ENCODE measurements at regions not wholly inside any gene's neighbourhood (a gene's known extent, or its start where the extent isn't known, plus 50 kb on each side); places are given as distances from the start of the nearest gene placed in this dataset.
"Not testable (repeated sequence)": the region's sequence is repeated elsewhere in the genome, so short reads cannot be mapped to it uniquely, and the experiment has no call there.

- no peaks in the 10 kb centered on the region for H3K9me3 Mint-ChIP-seq
- peaks cover 0 to 5% (median 4%) of the 10 kb centered on the region in 3 donors for H3K4me1 Mint-ChIP-seq
- ChIA-PET CTCF (no interaction called here), POLR2A (no interaction called here)
- H3K4me1 ChIP-seq (ENCODE audit: control insufficient read depth in 1 of 2, extremely low read depth in 1 of 2, insufficient read depth in 2 of 2, low read length in 2 of 2): no peaks in the 10 kb centered on the region
- H3K4me3 Mint-ChIP-seq: no peak overlapping the region
- no peaks in the 10 kb centered on the region for H3K27me3 Mint-ChIP-seq
- no peaks in the 10 kb centered on the region for H3K27me3 ChIP-seq (replicated peaks in 1 of 2; ENCODE audit: control insufficient read depth in 2 of 2, extremely low read depth in 1 of 2, insufficient read depth in 2 of 2, low read length in 1 of 2)
- H3K27ac ChIP-seq (ENCODE audit: low read length): no peak overlapping the region
- H3K36me3 Mint-ChIP-seq: peaks cover 8% of the 10 kb centered on the region
- peaks cover 0 to 2% of the 10 kb centered on the region in 2 donors for H3K36me3 ChIP-seq (ENCODE audit: control insufficient read depth in 2 of 2, extremely low read depth in 1 of 2, insufficient read depth in 1 of 2, low read length in 1 of 2)
- WGBS (ENCODE audit: insufficient coverage): 85% methylated on average over 9 of the region's 10 CpGs
- no peak overlapping the region for H3K4me3 ChIP-seq (ENCODE audit: control insufficient read depth in 1 of 2, extremely low read depth in 1 of 2, low read length in 1 of 2)
- H3K9me3 ChIP-seq: no peaks in the 10 kb centered on the region
- DNase-seq (no peak), ATAC-seq (replicated peaks in 1 of 4) (no peak)
- no peak overlapping the region for H3K27ac Mint-ChIP-seq
Observed at GRCh38 chr16:29306943-29307597, 99.4 kb downstream of the NPIPB11 start.

- Histone ChIP-seq H3K4me1 (ENCODE audit: control insufficient read depth in 1 of 2, extremely low read depth in 1 of 2, insufficient read depth in 2 of 2, low read length in 2 of 2) (no peaks in the 10 kb centered on the region), H3K27me3 (replicated peaks in 1 of 2; ENCODE audit: control insufficient read depth in 2 of 2, extremely low read depth in 1 of 2, insufficient read depth in 2 of 2, low read length in 1 of 2) (no peaks in the 10 kb centered on the region), H3K27ac (ENCODE audit: low read length) (no peak overlapping the region), H3K4me3 (ENCODE audit: control insufficient read depth in 1 of 2, extremely low read depth in 1 of 2, low read length in 1 of 2) (no peak overlapping the region), H3K36me3 (ENCODE audit: control insufficient read depth in 2 of 2, extremely low read depth in 1 of 2, insufficient read depth in 1 of 2, low read length in 1 of 2) (peaks cover 0 to 2% of the 10 kb centered on the region in 2 donors), H3K9me3 (no peaks in the 10 kb centered on the region)
- ATAC-seq (replicated peaks in 1 of 4) (no peak), DNase-seq (no peak)
- WGBS (ENCODE audit: insufficient coverage): 93% methylated on average over 11 of the region's 14 CpGs
- Mint-ChIP-seq H3K9me3 (no peaks in the 10 kb centered on the region), H3K27me3 (no peaks in the 10 kb centered on the region), H3K4me1 (peaks cover 0 to 5% (median 4%) of the 10 kb centered on the region in 3 donors), H3K27ac (no peak overlapping the region), H3K4me3 (no peak overlapping the region), H3K36me3 (peaks cover 8% of the 10 kb centered on the region)
- ChIA-PET CTCF (no interaction called here), POLR2A (no interaction called here)
Observed at GRCh38 chr16:29306201-29306600, 100.3 kb downstream of the NPIPB11 start.

- CTCF ChIA-PET; POLR2A ChIA-PET; H3K36me3 Mint-ChIP-seq; H3K4me3 Mint-ChIP-seq; H3K27me3 ChIP-seq (replicated peaks in 1 of 2; ENCODE audit: control insufficient read depth in 2 of 2, extremely low read depth in 1 of 2, insufficient read depth in 2 of 2, low read length in 1 of 2); H3K9me3 Mint-ChIP-seq; H3K9me3 ChIP-seq; H3K4me1 Mint-ChIP-seq; H3K27me3 Mint-ChIP-seq; H3K4me1 ChIP-seq (ENCODE audit: control insufficient read depth in 1 of 2, extremely low read depth in 1 of 2, insufficient read depth in 2 of 2, low read length in 2 of 2); DNase-seq; H3K27ac Mint-ChIP-seq; H3K27ac ChIP-seq (ENCODE audit: low read length); ATAC-seq (replicated peaks in 1 of 4); H3K4me3 ChIP-seq (ENCODE audit: control insufficient read depth in 1 of 2, extremely low read depth in 1 of 2, low read length in 1 of 2); H3K36me3 ChIP-seq (ENCODE audit: control insufficient read depth in 2 of 2, extremely low read depth in 1 of 2, insufficient read depth in 1 of 2, low read length in 1 of 2): not testable (repeated sequence)
- WGBS (ENCODE audit: insufficient coverage): 71% methylated on average over 1 of the region's 11 CpGs
Observed at GRCh38 chr16:29305018-29305417, 101.5 kb downstream of the NPIPB11 start.

DNA sequence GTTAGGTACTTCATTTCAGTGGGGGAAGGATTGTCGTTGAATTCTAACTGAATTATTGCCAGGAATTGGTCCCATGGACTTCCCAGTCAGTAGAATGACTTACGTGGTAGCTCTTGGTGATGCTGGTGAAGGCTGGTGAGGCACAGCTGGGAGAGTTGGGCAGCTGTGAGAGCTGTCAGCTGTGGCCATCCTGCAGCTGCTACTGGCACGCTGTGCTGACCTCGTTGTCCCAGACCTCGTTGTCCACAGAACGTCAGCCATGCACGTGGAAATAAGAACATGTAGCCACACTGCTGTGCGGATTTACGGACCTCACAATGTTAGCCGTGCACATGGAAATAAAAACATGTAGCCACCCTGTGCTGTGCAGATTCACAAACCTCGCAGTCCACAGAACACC lies 102.3 kb downstream of the NPIPB11 start:
- Mint-ChIP-seq H3K9me3 (no peaks in the 10 kb centered on the region), H3K4me3 (no peak overlapping the region), H3K27me3 (no peaks in the 10 kb centered on the region), H3K36me3 (peaks cover 8% of the 10 kb centered on the region), H3K4me1 (peaks cover 0 to 5% (median 4%) of the 10 kb centered on the region in 3 donors), H3K27ac (no peak overlapping the region)
- no peaks in the 10 kb centered on the region for H3K27me3 ChIP-seq (replicated peaks in 1 of 2; ENCODE audit: control insufficient read depth in 2 of 2, extremely low read depth in 1 of 2, insufficient read depth in 2 of 2, low read length in 1 of 2)
- no peak overlapping the region for H3K27ac ChIP-seq (ENCODE audit: low read length)
- no peaks in the 10 kb centered on the region for H3K4me1 ChIP-seq (ENCODE audit: control insufficient read depth in 1 of 2, extremely low read depth in 1 of 2, insufficient read depth in 2 of 2, low read length in 2 of 2)
- no peak overlapping the region for H3K4me3 ChIP-seq (ENCODE audit: control insufficient read depth in 1 of 2, extremely low read depth in 1 of 2, low read length in 1 of 2)
- POLR2A ChIA-PET: no interaction called here
- ATAC-seq (replicated peaks in 1 of 4) (no peak), DNase-seq (no peak)
- H3K9me3 ChIP-seq: no peaks in the 10 kb centered on the region
- peaks cover 0 to 2% of the 10 kb centered on the region in 2 donors for H3K36me3 ChIP-seq (ENCODE audit: control insufficient read depth in 2 of 2, extremely low read depth in 1 of 2, insufficient read depth in 1 of 2, low read length in 1 of 2)
- 85% methylated on average over 10 of the region's 11 CpGs for WGBS (ENCODE audit: insufficient coverage)
- CTCF ChIA-PET: no interaction called here

GRCh38 chr16:29303520-29303919 lies 103.0 kb downstream of the NPIPB11 start:
- H3K9me3 Mint-ChIP-seq: no peaks in the 10 kb centered on the region

DNA sequence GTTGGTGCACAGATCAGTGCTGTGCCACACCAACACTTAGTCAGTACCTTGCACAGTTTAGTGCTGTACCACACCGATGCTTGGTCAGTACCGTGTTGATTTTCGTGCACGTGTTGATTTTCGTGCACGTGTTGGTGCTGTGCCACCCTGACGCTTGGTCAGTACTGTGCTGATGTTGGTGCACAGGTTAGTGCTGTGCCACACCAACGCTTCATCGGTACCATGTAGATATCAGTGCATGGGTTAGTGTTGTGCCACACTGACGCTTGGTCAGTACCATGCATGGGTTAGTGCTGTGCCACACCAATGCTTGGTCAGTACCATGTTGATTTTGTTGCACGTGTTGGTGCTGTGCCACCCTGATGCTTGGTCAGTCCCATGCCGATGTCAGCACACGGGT lies 103.5 kb downstream of the NPIPB11 start:
- no peaks in the 10 kb centered on the region for H3K9me3 Mint-ChIP-seq
- H3K4me3 ChIP-seq (ENCODE audit: control insufficient read depth in 1 of 2, extremely low read depth in 1 of 2, low read length in 1 of 2): no peak overlapping the region
- H3K4me1 ChIP-seq (ENCODE audit: control insufficient read depth in 1 of 2, extremely low read depth in 1 of 2, insufficient read depth in 2 of 2, low read length in 2 of 2): no peaks in the 10 kb centered on the region
- DNase-seq: no peak
- H3K27me3 ChIP-seq (replicated peaks in 1 of 2; ENCODE audit: control insufficient read depth in 2 of 2, extremely low read depth in 1 of 2, insufficient read depth in 2 of 2, low read length in 1 of 2): no peaks in the 10 kb centered on the region
- H3K36me3 Mint-ChIP-seq: peaks cover 8% of the 10 kb centered on the region
- no peaks in the 10 kb centered on the region for H3K27me3 Mint-ChIP-seq
- no peak overlapping the region for H3K4me3 Mint-ChIP-seq
- WGBS (ENCODE audit: insufficient coverage): 97% methylated on average over 13 of the region's 13 CpGs
- peaks cover 0 to 2% of the 10 kb centered on the region in 2 donors for H3K36me3 ChIP-seq (ENCODE audit: control insufficient read depth in 2 of 2, extremely low read depth in 1 of 2, insufficient read depth in 1 of 2, low read length in 1 of 2)
- no peak for ATAC-seq (replicated peaks in 1 of 4)
- POLR2A ChIA-PET: no interaction called here
- no peaks in the 10 kb centered on the region for H3K9me3 ChIP-seq
- no peak overlapping the region for H3K27ac ChIP-seq (ENCODE audit: low read length)
- H3K27ac Mint-ChIP-seq: no peak overlapping the region
- CTCF ChIA-PET: no interaction called here
- H3K4me1 Mint-ChIP-seq: peaks cover 0 to 4% (median 0%) of the 10 kb centered on the region in 3 donors

More at GRCh38 chr16:29303520-29303919, 103.0 kb downstream of the NPIPB11 start:
- ATAC-seq (replicated peaks in 1 of 4): no peak
- Mint-ChIP-seq H3K27ac (no peak overlapping the region), H3K36me3 (peaks cover 8% of the 10 kb centered on the region), H3K4me1 (peaks cover 0 to 4% (median 0%) of the 10 kb centered on the region in 3 donors), H3K27me3 (no peaks in the 10 kb centered on the region), H3K4me3 (no peak overlapping the region)
- Histone ChIP-seq H3K4me3 (ENCODE audit: control insufficient read depth in 1 of 2, extremely low read depth in 1 of 2, low read length in 1 of 2) (no peak overlapping the region), H3K9me3 (no peaks in the 10 kb centered on the region), H3K27ac (ENCODE audit: low read length) (no peak overlapping the region), H3K36me3 (ENCODE audit: control insufficient read depth in 2 of 2, extremely low read depth in 1 of 2, insufficient read depth in 1 of 2, low read length in 1 of 2) (peaks cover 0 to 2% of the 10 kb centered on the region in 2 donors), H3K27me3 (replicated peaks in 1 of 2; ENCODE audit: control insufficient read depth in 2 of 2, extremely low read depth in 1 of 2, insufficient read depth in 2 of 2, low read length in 1 of 2) (no peaks in the 10 kb centered on the region), H3K4me1 (ENCODE audit: control insufficient read depth in 1 of 2, extremely low read depth in 1 of 2, insufficient read depth in 2 of 2, low read length in 2 of 2) (no peaks in the 10 kb centered on the region)
- WGBS (ENCODE audit: insufficient coverage): 92% methylated on average over 5 of the region's 5 CpGs
- CTCF ChIA-PET: no interaction called here
- no peak for DNase-seq
- POLR2A ChIA-PET: no interaction called here

GRCh38 chr16:29302433-29302832 lies 104.1 kb downstream of the NPIPB11 start:
- DNase-seq; H3K4me1 ChIP-seq (ENCODE audit: control insufficient read depth in 1 of 2, extremely low read depth in 1 of 2, insufficient read depth in 2 of 2, low read length in 2 of 2); H3K36me3 Mint-ChIP-seq; H3K27me3 ChIP-seq (replicated peaks in 1 of 2; ENCODE audit: control insufficient read depth in 2 of 2, extremely low read depth in 1 of 2, insufficient read depth in 2 of 2, low read length in 1 of 2); H3K4me3 Mint-ChIP-seq; H3K4me3 ChIP-seq (ENCODE audit: control insufficient read depth in 1 of 2, extremely low read depth in 1 of 2, low read length in 1 of 2); H3K27me3 Mint-ChIP-seq; H3K9me3 ChIP-seq; H3K36me3 ChIP-seq (ENCODE audit: control insufficient read depth in 2 of 2, extremely low read depth in 1 of 2, insufficient read depth in 1 of 2, low read length in 1 of 2); H3K4me1 Mint-ChIP-seq; CTCF ChIA-PET; H3K27ac ChIP-seq (ENCODE audit: low read length); H3K27ac Mint-ChIP-seq; H3K9me3 Mint-ChIP-seq; ATAC-seq (replicated peaks in 1 of 4); POLR2A ChIA-PET: not testable (repeated sequence)
- 97% methylated on average over 18 of the region's 20 CpGs for WGBS (ENCODE audit: insufficient coverage)

Data from T-cell (primary cell).